Peyer's patch (tissue), 4 donors: ENCODE measurements at regions not wholly inside any gene's neighbourhood (a gene's known extent, or its start where the extent isn't known, plus 50 kb on each side); places are given as distances from the start of the nearest gene placed in this dataset.

Source experiments
- POLR2A ChIP-seq, 2 donors: fragments of 450-650 bp; IDR thresholded peaks; one replicate each; pipeline ENCODE4 v1.5.1; 2017; ENCODE audit warnings: antibody characterized with exemption in 2 of 2, mild to moderate bottlenecking in 2 of 2, moderate library complexity in 2 of 2
- TF ChIP-seq, protein P1 (sequence below), 6 experiments: fragments of 450-650 bp in 4 of 6; fragments of 200-600 bp in 2 of 6; sonication (generic) in 1 of 6; IDR thresholded peaks; one replicate each; pipeline ENCODE4 v1.5.1; 2017 to 2019; ENCODE audit warnings: antibody characterized with exemption in 6 of 6, mild to moderate bottlenecking in 3 of 6, moderate library complexity in 1 of 6

DNA sequence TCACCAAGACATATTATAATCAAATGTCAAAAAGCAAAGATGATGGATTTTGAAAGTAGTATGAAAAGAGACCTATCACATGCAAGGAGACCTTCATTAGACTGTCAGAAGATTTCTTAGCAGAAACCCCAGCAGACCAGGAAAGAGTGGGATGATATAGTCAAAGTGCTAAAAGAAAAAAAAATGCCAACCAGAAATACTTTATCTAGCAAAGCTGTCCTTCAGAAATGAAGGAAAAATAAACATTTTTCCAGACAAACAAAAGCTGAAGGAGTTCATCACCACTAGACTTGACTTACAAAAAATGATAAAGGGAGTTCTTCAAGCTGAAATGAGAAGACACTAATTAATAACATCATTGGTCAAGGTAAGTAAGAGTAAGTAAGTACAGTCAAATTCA is 251.2 kb upstream of the SASH1 start:
- TF ChIP-seq, protein P1, sequence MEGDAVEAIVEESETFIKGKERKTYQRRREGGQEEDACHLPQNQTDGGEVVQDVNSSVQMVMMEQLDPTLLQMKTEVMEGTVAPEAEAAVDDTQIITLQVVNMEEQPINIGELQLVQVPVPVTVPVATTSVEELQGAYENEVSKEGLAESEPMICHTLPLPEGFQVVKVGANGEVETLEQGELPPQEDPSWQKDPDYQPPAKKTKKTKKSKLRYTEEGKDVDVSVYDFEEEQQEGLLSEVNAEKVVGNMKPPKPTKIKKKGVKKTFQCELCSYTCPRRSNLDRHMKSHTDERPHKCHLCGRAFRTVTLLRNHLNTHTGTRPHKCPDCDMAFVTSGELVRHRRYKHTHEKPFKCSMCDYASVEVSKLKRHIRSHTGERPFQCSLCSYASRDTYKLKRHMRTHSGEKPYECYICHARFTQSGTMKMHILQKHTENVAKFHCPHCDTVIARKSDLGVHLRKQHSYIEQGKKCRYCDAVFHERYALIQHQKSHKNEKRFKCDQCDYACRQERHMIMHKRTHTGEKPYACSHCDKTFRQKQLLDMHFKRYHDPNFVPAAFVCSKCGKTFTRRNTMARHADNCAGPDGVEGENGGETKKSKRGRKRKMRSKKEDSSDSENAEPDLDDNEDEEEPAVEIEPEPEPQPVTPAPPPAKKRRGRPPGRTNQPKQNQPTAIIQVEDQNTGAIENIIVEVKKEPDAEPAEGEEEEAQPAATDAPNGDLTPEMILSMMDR (IDR thresholded peaks at IDR 0.05): no peak
- no peak for TF ChIP-seq POLR2A (IDR thresholded peaks at IDR 0.05)
